GM19023 (cell line): ENCODE measurements at regions not wholly inside any gene's neighbourhood (a gene's known extent, or its start where the extent isn't known, plus 50 kb on each side); places are given as distances from the start of the nearest gene placed in this dataset.

Source experiments
- ATAC-seq: cut with Tn5 transposase; IDR thresholded peaks from one replicate; pipeline ENCODE4 v1.9.1; 2021; ENCODE audit warnings: mild to moderate bottlenecking, moderate library complexity; ENCODE audit not compliant: unreplicated experiment

- no peak for ATAC-seq
Measured at GRCh38 chr2:71823526-71823925, 324.1 kb downstream of the CYP26B1 start.

GRCh38 chr2:71822463-71822862 lies 325.2 kb downstream of the CYP26B1 start:
- no peak for ATAC-seq

- ATAC-seq = no peak
Measured at GRCh38 chr2:71821856-71822255, 325.8 kb downstream of the CYP26B1 start.

- no peak for ATAC-seq
Measured at GRCh38 chr2:71816815-71817214, 330.8 kb downstream of the CYP26B1 start.

- no peak for ATAC-seq
Measured at GRCh38 chr2:71815701-71816474, 331.8 kb downstream of the CYP26B1 start.

GRCh38 chr2:71814885-71815284 lies 332.8 kb downstream of the CYP26B1 start:
- no peak for ATAC-seq

GRCh38 chr2:71813807-71814470 lies 333.7 kb downstream of the CYP26B1 start:
- no peak for ATAC-seq

- ATAC-seq = no peak
Measured at GRCh38 chr2:71813315-71813714, 334.3 kb downstream of the CYP26B1 start.

GRCh38 chr2:71812736-71813135 lies 334.9 kb downstream of the CYP26B1 start:
- no peak for ATAC-seq

GRCh38 chr2:71811726-71812125 lies 335.9 kb downstream of the CYP26B1 start:
- no peak for ATAC-seq

- no peak for ATAC-seq
Measured at GRCh38 chr2:71811157-71811556, 336.5 kb downstream of the CYP26B1 start.

- ATAC-seq = no peak
Measured at GRCh38 chr2:71807581-71808451, 339.8 kb downstream of the CYP26B1 start.

GRCh38 chr2:71806432-71806831 lies 341.2 kb downstream of the CYP26B1 start:
- no peak for ATAC-seq

GRCh38 chr2:71804281-71804751 lies 343.3 kb downstream of the CYP26B1 start:
- ATAC-seq = no peak

- no peak for ATAC-seq
Measured at GRCh38 chr2:71803398-71803797, 344.3 kb downstream of the CYP26B1 start.

GRCh38 chr2:71802556-71802955 lies 345.1 kb downstream of the CYP26B1 start:
- ATAC-seq = no peak

- no peak for ATAC-seq
Measured at GRCh38 chr2:71801969-71802368, 345.7 kb downstream of the CYP26B1 start.

GRCh38 chr2:71801556-71801955 lies 346.1 kb downstream of the CYP26B1 start:
- ATAC-seq = no peak

GRCh38 chr2:71800851-71801250 lies 346.8 kb downstream of the CYP26B1 start:
- no peak for ATAC-seq

- no peak for ATAC-seq
Measured at GRCh38 chr2:71800106-71800809, 346.9 kb downstream of the DYSF start.
